ENCODE measurements at regions not wholly inside any gene's neighbourhood (a gene's known extent, or its start where the extent isn't known, plus 50 kb on each side); places are given as distances from the start of the nearest gene placed in this dataset.

GRCh38 chr18:56285387-56286065 lies 352.9 kb downstream of the TXNL1 start:
- Histone ChIP-seq H2AFZ (ENCODE audit: insufficient read depth, low read depth, low read length, poor library complexity, severe bottlenecking) (no peak overlapping the region), H3K4me2 (replicated peaks; ENCODE audit: extremely low read depth, low read length, poor library complexity, severe bottlenecking) (no peak overlapping the region), H4K20me1 (ENCODE audit: insufficient read depth, low read length) (no peaks in the 10 kb centered on the region), H3K27ac (ENCODE audit: low read depth in 1 of 2, low read length in 2 of 2) (no peak overlapping the region), H3K9ac (ENCODE audit: insufficient read depth, low read length, poor library complexity, severe bottlenecking) (no peak overlapping the region), H3K27me3 (ENCODE audit: control insufficient read depth in 2 of 2, insufficient read depth in 2 of 2, low read length in 2 of 2) (no peaks in the 10 kb centered on the region), H3K4me1 (ENCODE audit: control insufficient read depth in 1 of 2, insufficient read depth in 2 of 2, low read length in 2 of 2) (no peaks in the 10 kb centered on the region), H3K36me3 (replicated peaks in 1 of 2; ENCODE audit: control insufficient read depth in 1 of 2, insufficient read depth in 2 of 2, low read length in 2 of 2) (no peaks in the 10 kb centered on the region), H3K9me3 (replicated peaks in 1 of 2; ENCODE audit: control insufficient read depth in 1 of 2, insufficient read depth in 1 of 2, low read length in 2 of 2) (peaks cover 2 to 3% of the 10 kb centered on the region in 2 donors), H3K4me3 (replicated peaks in 1 of 3; ENCODE audit: low read depth in 2 of 3, low read length in 3 of 3) (no peak overlapping the region), H3K79me2 (ENCODE audit: insufficient read depth, low read length) (no peaks in the 10 kb centered on the region)
- DNase-seq: no peak
- Mint-ChIP-seq H3K4me1 (peaks cover 9% of the 10 kb centered on the region), H3K36me3 (no peaks in the 10 kb centered on the region), H3K9me3 (peaks cover 2 to 8% (median 3%) of the 10 kb centered on the region in 7 donors), H3K4me3 (no peak overlapping the region), H3K27me3 (ENCODE audit: low read depth in 3 of 3) (no peaks in the 10 kb centered on the region), H3K27ac (no peak overlapping the region)
- 90% methylated on average over 4 of the region's 9 CpGs for WGBS (ENCODE audit: insufficient coverage)
- intact Hi-C loops (cut with micrococcal nuclease): no loop called here
- no peak for TF ChIP-seq CTCF (IDR thresholded peaks at IDR 0.05)

DNA sequence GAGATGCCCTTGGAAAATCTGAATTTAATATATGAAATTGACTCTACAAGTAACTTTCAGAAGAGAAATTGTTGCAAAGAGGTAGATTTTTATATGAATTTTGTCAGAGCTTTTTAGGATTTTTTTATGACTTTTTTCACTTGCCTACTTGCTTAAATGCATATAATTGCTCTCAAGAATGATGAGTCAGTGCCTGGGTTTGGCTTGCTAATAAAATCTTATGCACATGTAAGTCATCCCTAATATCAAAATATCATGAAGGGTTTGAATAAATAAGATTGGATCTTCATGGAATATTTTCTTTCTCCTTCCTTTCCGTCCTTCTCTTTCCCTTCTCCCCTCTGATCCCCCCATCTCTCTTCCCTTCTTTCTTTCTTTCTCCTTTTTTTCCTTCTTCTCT lies 354.1 kb downstream of the TXNL1 start:
- Histone ChIP-seq H3K9ac (ENCODE audit: insufficient read depth, low read length, poor library complexity, severe bottlenecking) (no peak overlapping the region), H3K4me2 (replicated peaks; ENCODE audit: extremely low read depth, low read length, poor library complexity, severe bottlenecking) (no peak overlapping the region), H4K20me1 (ENCODE audit: insufficient read depth, low read length) (no peaks in the 10 kb centered on the region), H3K27ac (ENCODE audit: low read depth in 1 of 2, low read length in 2 of 2) (no peak overlapping the region), H3K36me3 (replicated peaks in 1 of 2; ENCODE audit: control insufficient read depth in 1 of 2, insufficient read depth in 2 of 2, low read length in 2 of 2) (no peaks in the 10 kb centered on the region), H2AFZ (ENCODE audit: insufficient read depth, low read depth, low read length, poor library complexity, severe bottlenecking) (no peak overlapping the region), H3K4me1 (ENCODE audit: control insufficient read depth in 1 of 2, insufficient read depth in 2 of 2, low read length in 2 of 2) (no peaks in the 10 kb centered on the region), H3K9me3 (replicated peaks in 1 of 2; ENCODE audit: control insufficient read depth in 1 of 2, insufficient read depth in 1 of 2, low read length in 2 of 2) (peaks cover 7 to 14% of the 10 kb centered on the region in 2 donors), H3K4me3 (replicated peaks in 1 of 3; ENCODE audit: low read depth in 2 of 3, low read length in 3 of 3) (no peak overlapping the region), H3K79me2 (ENCODE audit: insufficient read depth, low read length) (no peaks in the 10 kb centered on the region), H3K27me3 (ENCODE audit: control insufficient read depth in 2 of 2, insufficient read depth in 2 of 2, low read length in 2 of 2) (no peaks in the 10 kb centered on the region)
- peaks cover 1% of the 10 kb centered on the region for H3K4me1 Mint-ChIP-seq
- no peak for TF ChIP-seq CTCF (IDR thresholded peaks at IDR 0.05)
- peaks cover 10 to 17% (median 14%) of the 10 kb centered on the region in 7 donors for H3K9me3 Mint-ChIP-seq
- 86% methylated on average over 1 of the region's 1 CpG for WGBS (ENCODE audit: insufficient coverage)
- H3K36me3 Mint-ChIP-seq: no peaks in the 10 kb centered on the region
- H3K27me3 Mint-ChIP-seq (ENCODE audit: low read depth in 3 of 3): no peaks in the 10 kb centered on the region
- DNase-seq: no peak
- no peak overlapping the region for H3K27ac Mint-ChIP-seq
- intact Hi-C loops (cut with micrococcal nuclease): no loop called here
- no peak overlapping the region for H3K4me3 Mint-ChIP-seq
